ENCODE measurements at regions not wholly inside any gene's neighbourhood (a gene's known extent, or its start where the extent isn't known, plus 50 kb on each side); places are given as distances from the start of the nearest gene placed in this dataset.
"Not testable (repeated sequence)": the region's sequence is repeated elsewhere in the genome, so short reads cannot be mapped to it uniquely, and the experiment has no call there.

DNA sequence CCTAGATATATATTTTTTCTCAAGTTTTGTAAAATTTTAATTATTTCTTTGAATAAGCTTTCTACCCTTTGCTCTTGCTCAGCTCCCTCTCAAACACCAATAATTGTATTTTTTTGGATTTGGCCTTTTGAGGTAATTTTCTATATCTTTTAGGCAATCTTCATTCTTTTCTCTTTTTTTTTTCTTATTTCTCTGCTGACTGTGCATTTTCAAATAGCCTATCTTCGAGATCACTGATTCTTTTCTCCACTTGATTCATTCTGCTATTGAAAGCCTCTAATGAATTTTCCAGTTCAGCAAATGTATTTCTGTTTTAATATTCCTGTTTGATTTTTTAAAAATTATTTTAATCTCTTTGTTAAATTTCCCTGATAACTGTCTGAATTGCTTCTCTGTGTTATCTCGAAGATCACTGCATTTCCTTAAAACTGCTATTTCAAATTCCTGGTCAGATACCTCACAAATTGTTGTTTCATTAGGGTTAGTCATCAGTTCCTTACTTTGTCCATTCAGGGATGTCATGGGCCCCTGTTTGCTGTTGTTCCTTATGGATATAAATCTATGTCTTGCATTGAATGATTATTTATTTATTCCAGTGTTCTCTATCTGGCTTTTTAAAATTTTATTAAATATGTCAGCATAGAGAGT, 100.1 kb upstream of the UNC5B start:
- H3K36me3 Mint-ChIP-seq (ENCODE audit: insufficient read depth, unreplicated experiment) = no peaks in the 10 kb centered on the region
- intact Hi-C loops (cut with micrococcal nuclease; ENCODE audit: unreplicated experiment) = no loop called here
- no peak overlapping the region for H3K27ac Mint-ChIP-seq (ENCODE audit: unreplicated experiment)
- no TSS peak for BruUV-seq (replicated peaks)
- peaks cover 60% of the 10 kb centered on the region for H3K27me3 Mint-ChIP-seq (ENCODE audit: unreplicated experiment)
- CTCF ChIA-PET = interaction anchor here (0.6 kb wide), 2 partner anchors 10 to 370 kb away, joined by 3 to 9 read pairs; no protein-coding TSS in a partner anchor
- DNase-seq = no peak
- H3K4me1 Mint-ChIP-seq (ENCODE audit: low read depth, unreplicated experiment) = no peaks in the 10 kb centered on the region
- no peak overlapping the region for H3K4me3 Mint-ChIP-seq (ENCODE audit: low read depth, unreplicated experiment)
- TF ChIP-seq, protein P1, sequence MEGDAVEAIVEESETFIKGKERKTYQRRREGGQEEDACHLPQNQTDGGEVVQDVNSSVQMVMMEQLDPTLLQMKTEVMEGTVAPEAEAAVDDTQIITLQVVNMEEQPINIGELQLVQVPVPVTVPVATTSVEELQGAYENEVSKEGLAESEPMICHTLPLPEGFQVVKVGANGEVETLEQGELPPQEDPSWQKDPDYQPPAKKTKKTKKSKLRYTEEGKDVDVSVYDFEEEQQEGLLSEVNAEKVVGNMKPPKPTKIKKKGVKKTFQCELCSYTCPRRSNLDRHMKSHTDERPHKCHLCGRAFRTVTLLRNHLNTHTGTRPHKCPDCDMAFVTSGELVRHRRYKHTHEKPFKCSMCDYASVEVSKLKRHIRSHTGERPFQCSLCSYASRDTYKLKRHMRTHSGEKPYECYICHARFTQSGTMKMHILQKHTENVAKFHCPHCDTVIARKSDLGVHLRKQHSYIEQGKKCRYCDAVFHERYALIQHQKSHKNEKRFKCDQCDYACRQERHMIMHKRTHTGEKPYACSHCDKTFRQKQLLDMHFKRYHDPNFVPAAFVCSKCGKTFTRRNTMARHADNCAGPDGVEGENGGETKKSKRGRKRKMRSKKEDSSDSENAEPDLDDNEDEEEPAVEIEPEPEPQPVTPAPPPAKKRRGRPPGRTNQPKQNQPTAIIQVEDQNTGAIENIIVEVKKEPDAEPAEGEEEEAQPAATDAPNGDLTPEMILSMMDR (IDR thresholded peaks at IDR 0.05; ENCODE audit: unreplicated experiment) = no peak
- H3K9me3 Mint-ChIP-seq (ENCODE audit: low read depth, unreplicated experiment) = peaks cover 16% of the 10 kb centered on the region

DNA sequence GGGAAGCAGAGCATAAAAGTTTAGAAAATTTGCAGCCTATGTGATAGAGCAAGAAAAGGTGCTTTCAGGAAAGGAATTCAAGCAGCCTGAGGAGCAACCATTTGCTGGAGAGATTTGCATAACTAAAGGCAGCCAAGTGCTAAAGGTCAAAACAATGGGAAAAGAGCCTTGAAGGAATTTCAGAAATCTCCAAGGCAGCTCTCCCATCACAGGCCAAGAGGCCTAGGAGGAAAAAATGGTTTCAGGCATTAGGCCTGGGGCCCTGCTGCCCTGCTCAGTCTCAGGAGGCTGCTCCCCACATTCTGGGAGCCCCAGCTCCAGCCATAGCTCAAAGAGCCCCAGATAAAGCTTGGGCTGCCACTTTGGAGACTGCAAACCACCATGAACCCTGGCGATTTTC, 95.9 kb upstream of the UNC5B start:
- TF ChIP-seq, protein P1 (IDR thresholded peaks at IDR 0.05; ENCODE audit: unreplicated experiment) = no peak
- H3K4me1 Mint-ChIP-seq (ENCODE audit: low read depth, unreplicated experiment) = no peaks in the 10 kb centered on the region
- H3K9me3 Mint-ChIP-seq (ENCODE audit: low read depth, unreplicated experiment) = peaks cover 21% of the 10 kb centered on the region
- no TSS peak for BruUV-seq (replicated peaks)
- H3K27ac Mint-ChIP-seq (ENCODE audit: unreplicated experiment) = no peak overlapping the region
- CTCF ChIA-PET = no interaction called here
- DNase-seq = no peak
- H3K27me3 Mint-ChIP-seq (ENCODE audit: unreplicated experiment) = peaks cover 35% of the 10 kb centered on the region
- H3K36me3 Mint-ChIP-seq (ENCODE audit: insufficient read depth, unreplicated experiment) = no peaks in the 10 kb centered on the region
- intact Hi-C loops (cut with micrococcal nuclease; ENCODE audit: unreplicated experiment) = no loop called here
- H3K4me3 Mint-ChIP-seq (ENCODE audit: low read depth, unreplicated experiment) = no peak overlapping the region

DNA sequence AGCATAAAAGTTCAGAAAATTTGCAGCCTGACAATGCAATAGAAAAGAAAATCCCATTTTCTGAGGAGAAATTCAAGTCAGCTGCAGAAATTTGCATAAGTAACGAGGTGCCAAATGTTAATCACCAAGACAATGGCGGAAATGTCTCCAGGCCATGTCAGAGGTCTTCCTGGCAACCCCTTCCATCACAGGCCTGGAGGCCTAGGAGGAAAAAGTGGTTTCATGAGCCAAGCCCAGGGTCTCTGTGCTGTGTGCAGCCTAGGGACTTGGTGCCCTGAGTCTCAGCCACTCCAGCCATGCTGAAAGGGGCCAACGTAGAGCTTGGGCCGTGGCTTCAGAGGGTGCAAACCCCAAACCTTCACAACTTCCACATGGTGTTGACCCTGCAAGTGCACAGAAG, 94.8 kb upstream of the UNC5B start:
- H3K27ac Mint-ChIP-seq (ENCODE audit: unreplicated experiment); H3K4me3 Mint-ChIP-seq (ENCODE audit: low read depth, unreplicated experiment); BruUV-seq (replicated peaks); DNase-seq; H3K4me1 Mint-ChIP-seq (ENCODE audit: low read depth, unreplicated experiment); H3K36me3 Mint-ChIP-seq (ENCODE audit: insufficient read depth, unreplicated experiment); CTCF ChIA-PET; intact Hi-C loops (cut with micrococcal nuclease; ENCODE audit: unreplicated experiment): not testable (repeated sequence)
- Mint-ChIP-seq H3K27me3 (ENCODE audit: unreplicated experiment) (peaks cover 35% of the 10 kb centered on the region), H3K9me3 (ENCODE audit: low read depth, unreplicated experiment) (peaks cover 16% of the 10 kb centered on the region)

DNA sequence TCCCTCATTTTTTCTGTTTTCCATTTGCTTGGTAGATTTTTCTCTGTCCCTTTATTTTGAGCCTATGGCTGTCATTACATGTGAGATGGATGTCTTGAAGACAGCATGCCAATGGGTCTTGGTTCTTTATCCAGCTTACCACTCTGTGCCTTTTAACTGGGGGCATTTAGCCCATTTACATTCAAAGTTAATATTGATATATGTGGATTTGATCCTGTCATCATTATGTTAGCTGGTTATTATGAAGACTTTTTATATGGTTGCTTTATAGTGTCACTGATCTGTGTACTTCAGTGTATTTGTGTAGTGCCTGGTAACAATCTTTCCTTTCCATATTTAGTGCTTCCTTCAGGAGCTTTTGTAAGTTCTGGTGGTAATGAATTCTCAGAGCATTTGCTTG, 89.3 kb upstream of the UNC5B start:
- H3K9me3 Mint-ChIP-seq (ENCODE audit: low read depth, unreplicated experiment) = peaks cover 4% of the 10 kb centered on the region
- peaks cover 79% of the 10 kb centered on the region for H3K27me3 Mint-ChIP-seq (ENCODE audit: unreplicated experiment)
- intact Hi-C loops (cut with micrococcal nuclease; ENCODE audit: unreplicated experiment) = no loop called here
- no peaks in the 10 kb centered on the region for H3K4me1 Mint-ChIP-seq (ENCODE audit: low read depth, unreplicated experiment)
- no peak for DNase-seq
- H3K4me3 Mint-ChIP-seq (ENCODE audit: low read depth, unreplicated experiment) = no peak overlapping the region
- TF ChIP-seq, protein P1 (IDR thresholded peaks at IDR 0.05; ENCODE audit: unreplicated experiment) = no peak
- no peak overlapping the region for H3K27ac Mint-ChIP-seq (ENCODE audit: unreplicated experiment)
- no TSS peak for BruUV-seq (replicated peaks)
- H3K36me3 Mint-ChIP-seq (ENCODE audit: insufficient read depth, unreplicated experiment) = no peaks in the 10 kb centered on the region
- CTCF ChIA-PET = no interaction called here

All from Calu3 (cell line).